ENCODE measurements at regions not wholly inside any gene's neighbourhood (a gene's known extent, or its start where the extent isn't known, plus 50 kb on each side); places are given as distances from the start of the nearest gene placed in this dataset.

GRCh38 chr15:69987492-69988489 lies 109.9 kb downstream of the TLE3 start:
- TF ChIP-seq CTCF (IDR thresholded peaks at IDR 0.05) (no peak), POLR2A (IDR thresholded peaks at IDR 0.05) (no peak), POLR2AphosphoS5 (IDR thresholded peaks at IDR 0.05) (peak; percentile 73)

Data from prostate gland (tissue), 2 donors.